ENCODE measurements at regions not wholly inside any gene's neighbourhood (a gene's known extent, or its start where the extent isn't known, plus 50 kb on each side); places are given as distances from the start of the nearest gene placed in this dataset.
"Not testable (repeated sequence)": the region's sequence is repeated elsewhere in the genome, so short reads cannot be mapped to it uniquely, and the experiment has no call there.

DNA sequence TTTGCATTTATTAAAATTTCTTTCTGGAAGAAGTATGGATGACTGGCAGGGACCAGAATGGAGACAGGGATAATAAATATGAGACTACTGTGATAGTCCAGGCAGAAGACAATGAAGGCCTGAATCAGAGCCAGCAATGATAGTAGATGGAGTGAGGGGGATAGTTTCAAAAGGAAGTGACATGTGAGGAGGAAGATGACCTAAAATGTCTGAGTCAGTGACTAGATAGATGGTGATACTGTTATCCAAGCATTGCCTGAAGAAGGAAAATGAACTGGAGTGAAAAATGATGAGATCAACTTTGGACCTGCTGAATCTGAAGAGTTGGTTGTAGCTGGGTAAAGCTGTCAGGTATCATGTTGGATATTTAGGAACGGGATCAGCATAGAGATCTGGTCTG is 158.3 kb upstream of the KLF7 start:
- DNase-seq: no peak

DNA sequence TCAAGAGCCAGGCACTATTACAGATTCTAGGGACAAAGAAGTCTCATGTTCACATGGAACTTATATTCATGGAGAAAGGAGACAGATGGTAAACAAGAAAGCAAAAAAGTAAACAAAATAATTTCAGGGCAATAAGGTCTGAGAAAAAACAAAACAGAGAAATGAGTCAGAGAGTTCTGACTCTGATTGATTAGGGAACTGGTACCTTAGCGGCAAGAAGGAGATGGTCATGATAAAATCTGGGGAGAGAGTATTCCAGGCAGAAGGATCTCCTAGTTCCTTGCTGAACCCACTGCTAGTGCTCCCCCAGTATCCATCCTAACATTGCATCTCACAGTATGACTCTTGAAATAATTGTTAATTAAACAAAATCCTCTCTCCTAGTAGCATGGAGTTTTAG is 161.8 kb upstream of the KLF7 start:
- no peak for DNase-seq

DNA sequence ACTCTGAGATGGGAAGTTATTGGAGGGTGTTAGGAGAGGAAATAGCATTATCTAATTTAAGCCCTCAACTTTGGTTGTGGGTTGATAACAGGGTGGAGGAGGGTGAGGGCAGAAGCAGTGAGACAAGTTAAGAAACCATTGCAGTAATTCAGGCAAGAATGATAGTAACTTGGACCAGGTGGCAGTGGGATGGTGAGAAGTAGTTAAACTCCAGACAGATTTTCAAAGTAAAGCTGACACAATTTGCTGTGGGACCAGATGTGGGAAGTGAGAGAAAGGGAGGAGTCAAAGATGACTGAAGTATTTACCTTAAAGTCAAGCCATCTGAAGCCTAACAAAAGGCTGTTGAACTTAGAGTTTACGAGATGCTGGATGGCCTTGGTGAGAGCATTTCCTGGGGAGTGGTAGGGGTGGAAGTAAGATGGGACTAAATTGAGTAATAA is 163.2 kb upstream of the KLF7 start:
- no peak for DNase-seq

DNA sequence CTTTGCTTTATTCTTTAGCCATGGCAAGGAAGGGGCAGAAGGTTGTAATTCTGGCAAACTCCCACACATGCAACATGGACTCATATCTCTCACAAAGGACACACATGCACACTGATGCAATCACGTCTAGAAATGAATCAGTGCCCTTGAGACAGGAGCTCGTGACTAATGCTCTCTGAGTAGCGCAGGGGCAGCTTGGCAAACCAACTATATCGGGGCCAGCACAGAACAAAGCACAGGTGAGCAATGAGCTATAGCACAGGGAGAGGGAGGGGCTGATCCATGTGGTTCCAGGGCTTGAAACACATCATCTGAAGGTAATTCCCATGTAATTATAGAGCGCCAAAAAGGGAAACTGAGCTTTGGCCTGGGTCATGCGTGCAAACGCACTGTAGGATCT is 165.2 kb upstream of the KLF7 start:
- no peak for DNase-seq

DNA sequence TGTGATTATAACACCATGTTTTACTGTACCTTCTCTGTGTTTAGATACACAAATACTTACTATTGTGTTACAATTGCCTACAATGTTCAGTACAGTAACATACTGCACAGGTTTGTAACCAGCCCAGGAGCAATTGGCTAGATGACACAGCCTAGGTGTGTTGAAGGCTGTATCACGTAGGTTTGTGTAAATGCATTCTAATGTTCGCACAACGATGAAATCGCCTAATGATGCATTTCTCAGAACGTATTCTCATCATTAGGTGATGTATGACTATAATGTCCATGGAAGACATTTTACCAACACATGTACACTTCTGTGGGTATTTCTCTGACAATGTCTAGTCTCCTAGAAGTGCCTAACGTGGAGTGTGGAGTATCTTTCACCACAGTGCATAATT is 165.9 kb upstream of the KLF7 start:
- DNase-seq: no peak

DNA sequence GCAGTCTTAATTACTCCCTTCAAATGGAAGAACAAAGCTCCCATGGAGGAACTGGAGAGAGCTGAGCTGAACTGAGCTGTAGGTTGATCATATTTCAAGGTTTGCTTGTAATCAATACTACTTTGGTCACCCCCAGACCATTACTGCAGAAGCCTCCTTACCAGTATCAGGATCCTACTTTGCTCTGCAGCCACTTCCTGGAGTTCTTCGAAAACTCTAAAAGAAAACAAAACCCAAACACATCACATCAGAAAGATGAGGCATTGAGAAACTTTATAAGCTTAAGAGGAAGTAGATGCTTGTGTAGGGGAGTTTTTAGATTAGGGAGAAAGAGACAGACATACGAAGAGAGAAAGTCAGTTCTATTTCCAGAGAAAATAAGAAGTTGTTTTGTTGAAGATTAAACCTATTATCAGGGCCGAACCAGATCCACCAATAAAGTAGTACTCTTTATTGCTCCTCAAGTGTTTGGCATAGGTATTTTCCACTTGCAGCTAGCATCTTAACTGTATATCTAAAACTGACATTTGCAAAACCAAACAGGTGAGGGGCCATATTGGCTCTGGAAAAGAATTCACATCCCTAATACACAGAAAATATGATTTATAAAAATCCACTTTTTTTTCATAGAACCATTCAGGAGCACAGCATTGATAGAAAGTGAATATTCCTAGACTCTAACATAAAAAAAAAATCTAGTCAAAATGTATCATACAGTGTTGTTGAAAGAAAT is 166.9 kb upstream of the KLF7 start:
- DNase-seq: no peak

DNA sequence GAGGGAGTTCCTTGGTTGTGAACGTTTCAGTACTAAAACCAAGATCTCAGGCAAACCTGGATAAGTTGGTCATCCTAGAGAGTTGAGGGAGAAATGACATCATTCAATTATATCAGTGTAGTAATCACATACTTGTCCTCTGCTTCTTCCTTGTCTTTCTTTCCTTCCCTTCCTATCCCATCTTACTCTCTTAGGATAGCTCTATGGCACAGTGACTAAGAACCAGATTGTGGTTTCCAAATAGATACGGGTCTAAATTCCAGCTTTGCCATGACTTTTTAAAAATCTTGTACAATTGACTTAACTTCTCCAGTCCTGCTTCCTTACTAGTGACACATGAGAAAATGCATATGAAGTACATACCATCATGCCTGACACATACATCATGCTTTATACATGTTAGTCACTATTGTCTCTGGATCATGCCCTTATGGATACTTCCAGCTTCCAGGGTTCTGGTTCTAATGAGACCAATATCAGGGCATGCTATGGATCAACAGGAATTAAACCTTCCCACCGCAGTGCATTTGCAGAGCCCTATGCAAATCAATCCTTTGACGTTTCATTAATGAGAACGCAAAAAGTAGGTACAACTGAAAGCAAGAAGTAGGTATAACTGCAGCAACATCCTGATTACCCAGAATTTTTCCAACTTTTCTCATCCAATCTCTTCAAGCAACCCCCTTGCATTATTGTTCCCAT is 168.0 kb upstream of the KLF7 start:
- DNase-seq: no peak

DNA sequence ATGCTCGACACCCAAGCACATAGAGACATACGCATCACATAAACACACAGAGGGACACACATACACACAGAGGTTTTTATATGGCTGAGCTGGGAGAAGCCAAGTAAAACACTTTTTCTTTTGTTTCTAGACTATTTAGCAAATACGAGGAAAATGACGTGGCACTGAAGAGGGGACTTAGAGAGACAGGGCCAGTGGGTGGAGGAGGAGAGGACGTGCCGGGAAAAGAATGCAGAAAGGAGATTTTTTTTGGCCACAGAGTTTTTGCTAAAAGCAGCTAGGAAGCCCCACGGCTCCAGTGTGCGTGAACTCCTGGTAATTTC is 168.5 kb upstream of the KLF7 start:
- DNase-seq: no peak

DNA sequence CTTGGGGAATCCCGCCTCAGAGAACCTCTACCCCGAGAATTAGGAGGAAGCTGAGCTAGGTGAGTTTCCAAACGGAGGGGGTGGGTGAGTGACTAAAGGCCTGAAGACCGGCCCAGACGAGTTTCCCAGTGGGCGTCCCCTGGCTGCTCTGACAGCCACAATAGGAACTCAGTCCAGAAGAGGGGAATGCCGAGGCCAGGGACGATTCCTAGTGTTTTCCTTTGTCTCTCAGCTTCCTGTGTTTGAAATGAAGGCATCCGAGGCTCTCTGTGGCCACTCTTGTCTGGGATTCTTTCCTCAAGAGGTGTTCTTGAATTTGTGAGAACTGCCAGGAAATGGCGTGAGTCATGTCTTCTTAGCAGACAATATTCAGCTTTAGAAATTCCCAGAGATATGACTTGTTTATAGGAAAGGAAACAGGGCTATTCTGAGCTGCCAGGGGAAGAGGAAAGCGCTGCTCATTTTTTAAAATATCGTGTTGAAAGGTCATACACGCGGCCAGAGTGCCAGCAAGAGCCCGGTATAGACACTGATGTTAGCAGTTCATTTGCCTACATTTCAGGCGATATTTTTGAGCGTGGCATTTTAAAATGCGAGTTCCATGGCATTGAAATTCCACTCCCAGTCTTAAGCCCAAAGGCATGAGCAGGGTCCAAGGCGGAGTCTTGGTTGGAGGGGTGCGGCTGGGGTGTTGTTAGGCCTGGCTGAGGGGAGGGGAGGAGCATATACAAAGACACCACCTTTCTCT is 169.1 kb upstream of the KLF7 start:
- peak in 18 of 58 donors; percentile 2 to 43 (median 12) for DNase-seq

DNA sequence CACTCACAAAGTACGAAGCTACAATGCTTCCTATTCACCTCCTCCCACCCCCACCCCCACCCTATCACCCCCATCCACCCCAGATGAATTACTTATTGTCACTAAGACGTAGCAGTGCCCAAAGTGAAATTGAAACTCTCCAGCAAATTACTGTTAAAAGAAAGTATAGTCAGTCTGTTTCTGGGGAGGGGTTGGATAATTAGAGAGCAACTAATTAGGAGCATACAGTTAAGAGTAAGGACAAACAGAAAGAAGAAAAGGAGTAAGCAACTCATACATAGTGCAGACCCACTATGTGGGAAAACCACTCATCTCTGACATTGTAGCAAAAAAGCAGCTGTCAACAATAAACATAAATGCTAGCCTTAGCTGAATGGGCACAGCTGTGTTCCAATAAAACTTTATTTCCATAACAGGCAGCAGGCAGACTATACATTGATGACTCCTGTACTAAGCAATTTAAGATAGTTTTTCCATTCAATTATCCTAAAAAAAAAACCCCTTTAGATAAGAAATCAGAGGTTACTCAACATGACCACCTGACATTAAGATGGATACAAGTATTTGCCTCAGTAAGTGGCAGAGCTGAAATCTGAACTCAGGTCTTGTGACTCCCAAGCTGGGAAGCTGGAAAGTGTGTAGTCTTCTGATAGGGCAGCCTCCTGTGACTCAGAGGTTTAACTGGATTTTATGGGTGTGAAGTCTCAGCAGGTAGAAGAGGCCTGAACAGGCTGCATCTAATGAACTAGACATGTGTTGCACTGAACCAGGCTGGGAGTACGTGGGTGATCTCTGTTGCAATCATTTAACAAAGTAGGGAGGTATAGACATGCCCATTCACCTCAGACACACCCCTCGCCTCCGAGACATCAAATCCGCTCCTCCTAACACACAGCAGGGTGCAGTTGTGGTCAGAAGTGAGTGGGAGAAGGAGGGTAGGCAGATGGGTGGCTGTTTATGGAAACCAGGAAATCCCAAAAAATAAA is 171.8 kb upstream of the KLF7 start:
- no peak for DNase-seq

DNA sequence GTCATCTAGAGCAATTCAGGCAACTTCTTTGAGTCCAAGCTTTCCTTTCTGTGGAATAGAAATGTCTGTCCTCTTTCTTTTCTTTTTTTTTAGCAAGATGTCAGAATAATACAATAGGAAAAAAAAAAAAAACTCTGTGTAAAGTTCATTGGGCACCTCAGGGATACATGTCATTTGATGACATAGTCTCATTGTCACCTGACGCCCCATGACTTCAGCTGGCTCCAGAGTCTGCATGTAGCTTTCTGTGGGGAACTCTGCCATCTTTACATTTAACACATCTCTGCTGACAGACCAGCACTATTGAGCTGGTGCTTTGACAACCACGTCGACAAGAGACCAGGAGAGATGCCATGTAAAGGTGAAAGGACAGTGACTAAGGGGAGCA is 172.5 kb upstream of the KLF7 start:
- DNase-seq: no peak

DNA sequence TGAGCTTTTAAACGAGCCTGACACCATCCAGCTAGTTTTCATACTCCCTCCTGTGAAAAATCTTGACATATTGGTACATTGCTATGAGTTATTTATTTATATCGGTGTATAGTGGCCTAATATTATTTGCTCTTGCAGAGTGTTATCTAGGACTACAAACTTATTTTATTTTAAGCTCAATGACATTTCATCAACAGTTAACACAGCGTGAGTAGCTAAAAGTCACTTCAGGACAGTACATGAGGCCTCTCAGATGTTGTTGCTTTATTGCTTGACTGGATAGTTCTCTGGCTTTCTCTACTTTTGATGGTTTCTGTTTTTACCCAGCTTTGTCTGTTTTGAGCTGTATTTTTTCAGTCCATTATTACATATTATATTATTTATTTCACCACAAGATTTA is 172.9 kb upstream of the KLF7 start:
- no peak for DNase-seq

DNA sequence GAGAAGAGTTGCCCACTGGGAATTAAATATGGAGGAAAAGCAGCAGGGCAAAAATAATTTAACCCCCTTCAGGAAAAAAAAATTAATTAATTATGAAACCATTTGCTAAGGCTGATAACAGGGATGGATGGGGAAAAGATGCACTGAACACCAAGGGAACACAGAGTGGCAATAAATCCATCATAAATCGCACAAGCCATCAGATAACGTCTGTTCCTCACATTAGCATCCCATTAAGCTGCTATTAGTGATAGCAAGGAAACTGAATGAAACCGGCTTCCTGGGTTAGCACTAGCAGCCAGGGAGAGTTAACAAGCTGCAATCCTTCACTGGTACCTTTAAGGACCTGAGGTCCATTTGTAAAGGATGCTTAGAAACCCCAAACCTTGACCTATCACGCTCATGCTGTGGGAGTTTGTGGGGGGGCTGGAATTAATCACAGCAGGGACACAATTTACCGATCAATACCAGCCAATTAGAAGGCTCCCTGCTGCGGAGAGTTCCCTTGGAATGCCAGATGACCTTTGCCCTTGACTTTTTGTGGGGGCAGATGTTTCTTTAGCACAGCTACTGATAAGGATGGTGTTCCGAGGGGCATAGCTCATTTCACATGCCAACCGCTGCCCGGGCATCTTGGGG is 175.5 kb upstream of the KLF7 start:
- no peak for DNase-seq

DNA sequence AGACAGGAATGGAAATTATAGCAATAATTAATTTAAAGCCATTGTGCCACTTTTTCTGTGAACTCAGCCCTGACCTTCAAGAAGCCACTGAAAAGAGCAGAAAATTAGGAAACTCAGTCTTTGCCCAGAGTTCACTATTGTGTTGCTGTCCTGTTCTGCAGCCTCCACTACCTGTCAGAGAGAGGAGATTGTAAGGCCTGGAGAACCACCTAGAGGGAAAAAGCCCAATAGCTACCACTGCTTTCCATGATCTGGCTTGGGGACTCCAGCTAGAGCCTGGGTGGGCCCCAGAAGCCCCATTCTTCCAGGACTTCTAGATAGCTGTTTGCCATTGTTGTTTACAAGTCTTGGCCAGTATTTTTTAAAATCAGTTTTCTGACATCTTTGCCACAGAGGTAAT is 176.1 kb upstream of the KLF7 start:
- DNase-seq: no peak

DNA sequence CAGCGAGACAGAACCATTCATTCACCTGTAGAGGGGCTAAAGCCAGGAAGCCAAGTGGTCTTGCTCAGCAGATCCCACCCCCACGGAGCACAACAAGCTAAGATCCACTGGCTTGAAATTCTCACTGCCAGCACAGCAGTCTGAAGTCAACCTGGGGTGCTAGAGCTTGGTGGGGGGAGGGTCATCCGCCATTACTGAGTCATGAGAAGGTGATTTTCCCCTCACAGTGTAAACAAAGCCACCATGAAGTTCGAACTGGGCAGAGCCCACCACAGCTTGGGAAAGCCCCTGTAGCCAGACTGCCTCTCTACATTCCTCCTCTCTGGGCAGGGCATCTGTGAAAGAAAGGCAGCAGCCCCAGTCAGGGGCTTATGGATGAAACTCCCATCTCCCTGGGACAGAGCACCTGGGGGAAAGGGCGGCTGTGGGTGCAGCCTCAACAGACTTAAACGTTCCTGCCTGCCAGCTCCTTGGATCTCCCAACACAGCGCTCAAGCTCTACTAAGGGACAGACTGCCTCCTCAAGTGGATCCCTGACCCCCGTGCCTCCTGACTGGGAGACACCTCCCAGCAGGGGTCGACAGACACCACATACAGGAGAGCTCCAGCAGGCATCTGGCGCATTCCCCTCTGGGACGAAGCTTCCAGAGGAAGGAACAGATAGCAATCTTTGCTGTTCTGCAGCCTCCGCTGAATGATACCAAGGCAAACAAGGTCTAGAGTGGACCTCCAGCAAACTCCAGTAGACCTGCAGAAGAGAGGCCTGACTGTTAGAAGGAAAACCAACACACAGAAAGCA is 179.0 kb upstream of the KLF7 start:
- not testable (repeated sequence) for DNase-seq

DNA sequence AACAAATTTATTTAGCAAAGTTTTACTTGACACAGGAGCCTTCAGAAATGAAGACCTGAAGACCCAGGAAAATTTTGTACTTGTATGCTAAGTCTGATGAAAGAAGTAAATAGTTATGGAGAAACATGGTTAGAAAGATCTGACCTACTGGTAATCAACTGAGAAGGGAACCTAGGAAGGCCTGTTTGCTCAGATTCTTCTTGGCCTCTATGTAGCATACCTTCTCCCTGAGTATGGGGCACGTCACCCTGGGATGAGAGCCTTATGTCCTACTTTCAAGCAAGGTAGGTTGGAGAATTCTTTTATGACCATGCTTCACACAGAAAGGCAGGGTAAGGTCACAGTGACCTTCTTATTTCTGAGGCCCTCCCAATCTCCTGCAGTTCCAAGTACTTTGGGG is 178.6 kb upstream of the CREB1 start:
- no peak for DNase-seq

DNA sequence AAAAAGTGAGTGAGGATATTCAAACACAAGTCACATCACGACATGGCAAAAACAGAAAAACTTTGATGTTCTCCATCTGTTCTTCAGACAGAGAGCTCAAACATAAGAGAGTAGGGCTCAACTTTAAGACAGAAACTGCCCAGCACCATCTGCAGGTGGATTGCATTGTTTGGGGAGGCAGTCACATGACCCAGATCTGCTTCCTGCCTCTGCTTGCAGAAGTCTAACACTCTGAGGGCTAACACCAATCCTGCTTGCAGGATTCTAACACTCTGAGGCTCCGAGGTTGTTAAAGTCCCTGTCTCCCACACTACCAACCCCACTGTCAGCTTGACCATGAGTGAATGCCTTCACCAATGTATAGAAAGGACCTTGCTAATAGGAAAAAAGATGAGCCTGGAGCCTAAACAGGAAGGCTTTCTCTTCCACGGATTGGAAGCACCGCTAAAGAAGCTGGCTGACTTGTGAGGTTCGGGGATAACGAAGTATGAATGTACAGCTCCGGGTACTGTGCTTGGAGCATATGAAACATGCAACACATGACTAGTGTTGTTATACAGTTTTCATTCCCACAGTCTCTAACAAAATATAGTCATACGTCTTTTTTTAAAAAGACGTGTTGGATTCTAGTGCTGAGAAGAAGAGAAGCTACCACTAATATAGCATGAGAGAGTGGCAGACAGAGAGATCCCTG is 176.6 kb upstream of the CREB1 start:
- DNase-seq: peak in 32 of 58 donors; percentile 4 to 62 (median 19)

DNA sequence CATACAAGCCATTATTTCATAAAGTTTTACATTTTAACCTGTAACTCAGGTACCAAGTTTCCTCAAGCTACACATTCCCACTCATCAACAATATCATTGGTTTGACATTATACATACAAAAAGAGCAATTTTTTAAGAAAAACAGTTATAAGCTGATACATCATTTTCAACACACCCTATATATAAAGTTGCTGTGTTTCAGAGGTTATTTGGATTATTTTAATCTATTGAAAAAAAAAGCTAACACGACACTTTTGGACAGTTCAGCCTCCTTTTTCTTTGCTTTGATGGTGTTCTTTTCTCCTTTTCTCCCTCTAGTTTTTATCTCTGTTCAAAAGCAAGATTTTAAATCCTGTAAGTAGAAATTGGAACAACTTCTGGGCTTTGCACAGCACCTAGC is 175.9 kb upstream of the CREB1 start:
- DNase-seq: no peak

DNA sequence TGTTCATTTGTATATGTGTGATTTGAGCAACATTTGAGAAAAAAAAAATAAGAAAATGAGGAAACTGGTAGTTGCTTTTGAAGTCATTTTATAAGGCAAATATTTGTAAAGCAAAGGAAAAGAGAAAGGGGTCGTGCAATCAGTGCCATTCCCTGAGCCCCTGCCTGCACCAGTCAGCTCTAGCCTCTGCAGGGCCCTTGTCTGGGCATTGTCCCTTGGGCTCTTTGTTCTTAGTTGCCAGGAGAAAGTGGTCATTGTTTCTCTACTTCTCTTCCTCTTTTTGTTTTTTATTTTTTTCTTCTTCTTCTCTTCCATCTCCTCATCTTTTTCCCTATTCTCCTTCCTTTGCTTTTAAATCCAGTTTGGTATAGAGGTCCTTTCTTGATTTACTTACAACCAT is 175.3 kb upstream of the CREB1 start:
- peak in 6 of 58 donors; percentile 2 to 7 (median 4) for DNase-seq

Measured in anterior cingulate cortex (tissue), 58 donors.